Testis (tissue), 2 donors: ENCODE measurements at regions not wholly inside any gene's neighbourhood (a gene's known extent, or its start where the extent isn't known, plus 50 kb on each side); places are given as distances from the start of the nearest gene placed in this dataset.

Experiments
- CTCF ChIP-seq, 3 experiments: fragments of 450-650 bp in 2 of 3; fragments of 200-600 bp in 1 of 3; sonication (generic) in 1 of 3; IDR thresholded peaks; one replicate each; pipeline ENCODE4 v1.5.1; 2016 to 2019; ENCODE audit warnings: antibody characterized with exemption in 3 of 3, mild to moderate bottlenecking in 2 of 3, moderate library complexity in 1 of 3
- POLR2A ChIP-seq: fragments of 450-650 bp; IDR thresholded peaks from one replicate; pipeline ENCODE4 v1.6.1; 2017; ENCODE audit warnings: antibody characterized with exemption, mild to moderate bottlenecking, moderate library complexity

DNA sequence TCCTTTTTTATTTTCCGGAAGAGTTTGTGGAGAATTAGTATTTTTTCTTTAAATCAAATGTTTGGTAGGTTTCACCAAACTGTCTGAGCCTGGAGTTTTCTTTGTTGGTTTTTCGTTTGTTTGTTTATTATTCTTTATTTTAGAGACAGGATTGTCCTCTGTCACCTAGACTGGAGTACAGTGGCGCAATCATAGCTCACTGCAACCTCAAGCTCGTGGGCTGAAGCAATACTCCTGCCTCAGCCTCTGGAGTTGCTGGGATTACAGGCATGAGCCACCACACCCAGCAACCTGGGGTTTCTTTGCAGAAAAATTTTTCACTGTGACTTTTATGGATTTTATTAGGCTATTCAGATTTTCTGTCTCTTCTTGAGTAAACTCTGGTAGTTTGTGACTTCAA lies 120.2 kb upstream of the LOC128125822 start:
- TF ChIP-seq CTCF (IDR thresholded peaks at IDR 0.05): no peak
- TF ChIP-seq POLR2A: no peak
